Osteocyte (in vitro differentiated cells): ENCODE measurements at regions not wholly inside any gene's neighbourhood (a gene's known extent, or its start where the extent isn't known, plus 50 kb on each side); places are given as distances from the start of the nearest gene placed in this dataset.

Experiments
- DNase-seq: peaks from one replicate; pipeline ENCODE4 v3.0.0; 2021; ENCODE audit warnings: mixed read lengths; ENCODE audit not compliant: unreplicated experiment; ENCODE audit errors: extremely low spot score
- H3K27ac Mint-ChIP-seq: one replicate; pipeline ENCODE4 v1.8.0; 2021; ENCODE audit warnings: mild to moderate bottlenecking, mixed read lengths; ENCODE audit not compliant: unreplicated experiment
- H3K27me3 Mint-ChIP-seq: one replicate; pipeline ENCODE4 v1.8.0; 2021; ENCODE audit warnings: mixed read lengths; ENCODE audit not compliant: unreplicated experiment
- H3K36me3 Mint-ChIP-seq: one replicate; pipeline ENCODE4 v1.8.0; 2021; ENCODE audit warnings: mixed read lengths; ENCODE audit not compliant: unreplicated experiment
- H3K4me1 Mint-ChIP-seq: one replicate; pipeline ENCODE4 v1.8.0; 2021; ENCODE audit warnings: mixed read lengths; ENCODE audit not compliant: unreplicated experiment
- H3K4me3 Mint-ChIP-seq: one replicate; pipeline ENCODE4 v1.8.0; 2021; ENCODE audit warnings: mild to moderate bottlenecking, moderate library complexity, mixed read lengths; ENCODE audit not compliant: unreplicated experiment
- H3K9me3 Mint-ChIP-seq: one replicate; pipeline ENCODE4 v1.8.0; 2021; ENCODE audit warnings: mixed read lengths; ENCODE audit not compliant: unreplicated experiment
- TF ChIP-seq, protein P1 (sequence below): fragments of 200-600 bp; sonication (generic); IDR thresholded peaks from 2 replicates; pipeline ENCODE4 v1.5.0; 2021; ENCODE audit warnings: antibody characterized with exemption, mild to moderate bottlenecking, moderate library complexity

- no peak for DNase-seq
- no peaks in the 10 kb centered on the region for H3K27me3 Mint-ChIP-seq
- TF ChIP-seq, protein P1, sequence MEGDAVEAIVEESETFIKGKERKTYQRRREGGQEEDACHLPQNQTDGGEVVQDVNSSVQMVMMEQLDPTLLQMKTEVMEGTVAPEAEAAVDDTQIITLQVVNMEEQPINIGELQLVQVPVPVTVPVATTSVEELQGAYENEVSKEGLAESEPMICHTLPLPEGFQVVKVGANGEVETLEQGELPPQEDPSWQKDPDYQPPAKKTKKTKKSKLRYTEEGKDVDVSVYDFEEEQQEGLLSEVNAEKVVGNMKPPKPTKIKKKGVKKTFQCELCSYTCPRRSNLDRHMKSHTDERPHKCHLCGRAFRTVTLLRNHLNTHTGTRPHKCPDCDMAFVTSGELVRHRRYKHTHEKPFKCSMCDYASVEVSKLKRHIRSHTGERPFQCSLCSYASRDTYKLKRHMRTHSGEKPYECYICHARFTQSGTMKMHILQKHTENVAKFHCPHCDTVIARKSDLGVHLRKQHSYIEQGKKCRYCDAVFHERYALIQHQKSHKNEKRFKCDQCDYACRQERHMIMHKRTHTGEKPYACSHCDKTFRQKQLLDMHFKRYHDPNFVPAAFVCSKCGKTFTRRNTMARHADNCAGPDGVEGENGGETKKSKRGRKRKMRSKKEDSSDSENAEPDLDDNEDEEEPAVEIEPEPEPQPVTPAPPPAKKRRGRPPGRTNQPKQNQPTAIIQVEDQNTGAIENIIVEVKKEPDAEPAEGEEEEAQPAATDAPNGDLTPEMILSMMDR, result no peak
- H3K4me1 Mint-ChIP-seq, result peaks cover 4% of the 10 kb centered on the region
- no peaks in the 10 kb centered on the region for H3K36me3 Mint-ChIP-seq
- H3K4me3 Mint-ChIP-seq, result no peak overlapping the region
- H3K9me3 Mint-ChIP-seq, result peaks cover 8% of the 10 kb centered on the region
- H3K27ac Mint-ChIP-seq, result no peak overlapping the region
Measured at GRCh38 chr7:12777257-12777656, 89.8 kb downstream of the ARL4A start.

- DNase-seq, result no peak
- Mint-ChIP-seq H3K27me3 (no peaks in the 10 kb centered on the region), H3K4me1 (peaks cover 21% of the 10 kb centered on the region), H3K27ac (peak overlapping the region; percentile 37), H3K9me3 (peaks cover 4% of the 10 kb centered on the region), H3K36me3 (no peaks in the 10 kb centered on the region), H3K4me3 (no peak overlapping the region)
- TF ChIP-seq, protein P1, result no peak
Measured at GRCh38 chr7:12779947-12780346, 92.5 kb downstream of the ARL4A start.

- no peaks in the 10 kb centered on the region for H3K36me3 Mint-ChIP-seq
- DNase-seq, result no peak
- H3K9me3 Mint-ChIP-seq, result peaks cover 4% of the 10 kb centered on the region
- no peak overlapping the region for H3K4me3 Mint-ChIP-seq
- TF ChIP-seq, protein P1, result no peak
- H3K4me1 Mint-ChIP-seq, result peaks cover 24% of the 10 kb centered on the region
- peak overlapping the region; percentile 54 for H3K27ac Mint-ChIP-seq
- H3K27me3 Mint-ChIP-seq, result no peaks in the 10 kb centered on the region
Measured at GRCh38 chr7:12783421-12784095, 96.1 kb downstream of the ARL4A start.

- TF ChIP-seq, protein P1, result no peak
- Mint-ChIP-seq H3K9me3 (peaks cover 4% of the 10 kb centered on the region), H3K27me3 (no peaks in the 10 kb centered on the region), H3K4me3 (no peak overlapping the region), H3K27ac (no peak overlapping the region), H3K4me1 (peaks cover 19% of the 10 kb centered on the region), H3K36me3 (no peaks in the 10 kb centered on the region)
- DNase-seq, result no peak
Measured at GRCh38 chr7:12785473-12785872, 98.0 kb downstream of the ARL4A start.

- no peaks in the 10 kb centered on the region for H3K27me3 Mint-ChIP-seq
- H3K36me3 Mint-ChIP-seq, result no peaks in the 10 kb centered on the region
- no peak overlapping the region for H3K4me3 Mint-ChIP-seq
- TF ChIP-seq, protein P1, result no peak
- peaks cover 4% of the 10 kb centered on the region for H3K9me3 Mint-ChIP-seq
- no peak for DNase-seq
- H3K27ac Mint-ChIP-seq, result no peak overlapping the region
- peaks cover 19% of the 10 kb centered on the region for H3K4me1 Mint-ChIP-seq
Measured at GRCh38 chr7:12786494-12786893, 99.1 kb downstream of the ARL4A start.
